HCT116 (cell line): ENCODE measurements at regions not wholly inside any gene's neighbourhood (a gene's known extent, or its start where the extent isn't known, plus 50 kb on each side); places are given as distances from the start of the nearest gene placed in this dataset.

ENCODE experiments used
- CTCF ChIP-seq, 3 experiments: fragments of 200-600 bp in 1 of 3; sonication (generic) in 1 of 3; IDR thresholded peaks in 2 of 3; conservative IDR thresholded peaks in 1 of 3; 2 replicates each; pipeline ENCODE4 v1.5.1; 2012 to 2017; ENCODE audit warnings: low read depth in 2 of 3, low read length in 2 of 3, antibody characterized with exemption in 1 of 3, borderline replicate concordance in 1 of 3, control low read depth in 1 of 3, mild to moderate bottlenecking in 1 of 3, mixed read lengths in 1 of 3, mixed run types in 1 of 3, moderate library complexity in 1 of 3; ENCODE audit not compliant: insufficient read depth in 1 of 3
- EGR1 ChIP-seq: IDR thresholded peaks from 2 replicates; pipeline ENCODE4 v1.6.1; 2012; ENCODE audit warnings: low read depth
- EZH2 ChIP-seq: fragments of 200-600 bp; sonication (generic); IDR thresholded peaks from 2 replicates; pipeline ENCODE4 v1.6.1; 2017; ENCODE audit warnings: antibody characterized with exemption, mixed run types
- EZH2phosphoT487 ChIP-seq: fragments of 200-600 bp; IDR thresholded peaks from 2 replicates; pipeline ENCODE4 v1.6.1; 2018; ENCODE audit warnings: antibody characterized with exemption, borderline replicate concordance
- POLR2A ChIP-seq: IDR thresholded peaks from 2 replicates; pipeline ENCODE4 v1.7.0; 2011; ENCODE audit warnings: borderline replicate concordance; ENCODE audit not compliant: insufficient read depth, insufficient read length; ENCODE audit errors: extremely low read depth
- POLR2AphosphoS5 ChIP-seq: IDR thresholded peaks from 2 replicates; pipeline ENCODE4 v1.6.1; 2011; ENCODE audit warnings: mild to moderate bottlenecking, low read depth, low read length, moderate library complexity
- RAD21 ChIP-seq: IDR thresholded peaks from 2 replicates; pipeline ENCODE4 v1.6.1; 2012; ENCODE audit warnings: low read depth, mild to moderate bottlenecking
- SP1 ChIP-seq: IDR thresholded peaks from 2 replicates; pipeline ENCODE4 v1.6.1; 2012; ENCODE audit warnings: low read depth
- YY1 ChIP-seq: IDR thresholded peaks from 2 replicates; pipeline ENCODE4 v1.6.1; 2011; ENCODE audit warnings: low read length, low read depth, moderate library complexity, mild to moderate bottlenecking; ENCODE audit not compliant: insufficient replicate concordance; ENCODE audit errors: extremely low read depth
- TF ChIP-seq, protein P1 (sequence below): IDR thresholded peaks from 2 replicates; pipeline ENCODE4 v1.6.1; 2012

DNA sequence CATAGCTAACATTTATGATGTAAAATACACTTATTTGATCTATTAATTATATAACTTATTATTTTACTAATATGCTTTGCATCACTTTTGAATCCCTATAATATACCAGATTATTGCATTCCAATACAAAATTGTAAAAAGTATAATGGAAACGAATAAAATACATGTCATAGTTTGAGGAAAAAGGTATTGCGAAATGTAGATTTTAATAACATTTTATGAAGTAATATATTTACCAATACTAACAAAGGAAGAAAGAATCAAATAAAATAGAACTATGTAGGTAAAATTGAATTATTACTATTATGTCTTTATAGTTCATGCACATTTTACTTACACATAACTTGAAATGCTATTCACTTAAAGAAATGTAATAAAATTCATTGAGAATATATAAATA is 1300.2 kb downstream of the ADGRL3 start:
- TF ChIP-seq CTCF (IDR thresholded peaks at IDR 0.05 in 2 of 3, conservative IDR thresholded peaks at IDR 0.05 in 1 of 3; ENCODE audit: borderline replicate concordance in 1 of 3, insufficient read depth in 1 of 3, low read depth in 2 of 3, low read length in 2 of 3) = no peak
- TF ChIP-seq EZH2phosphoT487 = no peak
- no peak for TF ChIP-seq POLR2AphosphoS5
- no peak for TF ChIP-seq RAD21
- TF ChIP-seq POLR2A = no peak
- TF ChIP-seq EGR1 = no peak
- TF ChIP-seq SP1 = no peak
- no peak for TF ChIP-seq EZH2
- TF ChIP-seq, protein P1, sequence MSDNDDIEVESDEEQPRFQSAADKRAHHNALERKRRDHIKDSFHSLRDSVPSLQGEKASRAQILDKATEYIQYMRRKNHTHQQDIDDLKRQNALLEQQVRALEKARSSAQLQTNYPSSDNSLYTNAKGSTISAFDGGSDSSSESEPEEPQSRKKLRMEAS = no peak
- TF ChIP-seq YY1 = no peak
